Glutamatergic neuron (in vitro differentiated cells): ENCODE measurements at regions not wholly inside any gene's neighbourhood (a gene's known extent, or its start where the extent isn't known, plus 50 kb on each side); places are given as distances from the start of the nearest gene placed in this dataset.
"Not testable (repeated sequence)": the region's sequence is repeated elsewhere in the genome, so short reads cannot be mapped to it uniquely, and the experiment has no call there.

Experiments used
- DNase-seq: peaks from one replicate; pipeline ENCODE4 v3.0.0; 2022
- H3K27ac Mint-ChIP-seq: one replicate; pipeline ENCODE4 v1.8.0; 2020; ENCODE audit warnings: mild to moderate bottlenecking, mixed read lengths, inconsistent platforms; ENCODE audit not compliant: unreplicated experiment
- H3K27me3 Mint-ChIP-seq: one replicate; pipeline ENCODE4 v1.8.0; 2020; ENCODE audit warnings: mild to moderate bottlenecking, moderate library complexity, mixed read lengths, inconsistent platforms; ENCODE audit not compliant: unreplicated experiment
- H3K36me3 Mint-ChIP-seq: one replicate; pipeline ENCODE4 v1.8.0; 2020; ENCODE audit warnings: mild to moderate bottlenecking, mixed read lengths, inconsistent platforms; ENCODE audit not compliant: unreplicated experiment
- H3K4me1 Mint-ChIP-seq: one replicate; pipeline ENCODE4 v1.8.0; 2020; ENCODE audit warnings: mild to moderate bottlenecking, low read depth, mixed read lengths, inconsistent platforms; ENCODE audit not compliant: unreplicated experiment
- H3K4me3 Mint-ChIP-seq: one replicate; pipeline ENCODE4 v1.8.0; 2020; ENCODE audit warnings: mild to moderate bottlenecking, mixed read lengths, inconsistent platforms; ENCODE audit not compliant: unreplicated experiment
- H3K9me3 Mint-ChIP-seq: one replicate; pipeline ENCODE4 v1.8.0; 2020; ENCODE audit warnings: mild to moderate bottlenecking, moderate library complexity, mixed read lengths, inconsistent platforms; ENCODE audit not compliant: unreplicated experiment
- CTCF ChIP-seq: fragments of 200-600 bp; sonication (generic); IDR thresholded peaks from one replicate; pipeline ENCODE4 v1.5.0; 2021; ENCODE audit not compliant: partially characterized antibody, unreplicated experiment

- Mint-ChIP-seq H3K36me3 (no peaks in the 10 kb centered on the region), H3K27ac (no peak overlapping the region)
These were observed 311.0 kb downstream of the NOVA1 start for GRCh38 chr14:26286913-26287205.

GRCh38 chr14:26286081-26286912 lies 311.5 kb downstream of the NOVA1 start:
- no peaks in the 10 kb centered on the region for H3K36me3 Mint-ChIP-seq
- no peak for TF ChIP-seq CTCF
- no peaks in the 10 kb centered on the region for H3K4me1 Mint-ChIP-seq
- no peak overlapping the region for H3K4me3 Mint-ChIP-seq
- no peak for DNase-seq
- no peaks in the 10 kb centered on the region for H3K9me3 Mint-ChIP-seq
- H3K27me3 Mint-ChIP-seq = no peaks in the 10 kb centered on the region
- H3K27ac Mint-ChIP-seq = no peak overlapping the region

More at GRCh38 chr14:26286913-26287205, 311.0 kb downstream of the NOVA1 start:
- Mint-ChIP-seq H3K4me1 (no peaks in the 10 kb centered on the region), H3K4me3 (no peak overlapping the region), H3K27me3 (no peaks in the 10 kb centered on the region), H3K9me3 (no peaks in the 10 kb centered on the region)
- DNase-seq = no peak
- TF ChIP-seq CTCF = no peak

- H3K4me1 Mint-ChIP-seq = no peaks in the 10 kb centered on the region
- H3K36me3 Mint-ChIP-seq = peaks cover 4% of the 10 kb centered on the region
- H3K4me3 Mint-ChIP-seq = no peak overlapping the region
- no peaks in the 10 kb centered on the region for H3K9me3 Mint-ChIP-seq
- no peak for TF ChIP-seq CTCF
- H3K27ac Mint-ChIP-seq = no peak overlapping the region
- no peaks in the 10 kb centered on the region for H3K27me3 Mint-ChIP-seq
- no peak for DNase-seq
These were observed 315.3 kb downstream of the NOVA1 start for GRCh38 chr14:26282578-26282977.

GRCh38 chr14:26282011-26282410 lies 315.8 kb downstream of the NOVA1 start:
- H3K4me1 Mint-ChIP-seq, DNase-seq, H3K36me3 Mint-ChIP-seq, H3K27ac Mint-ChIP-seq, H3K27me3 Mint-ChIP-seq, H3K9me3 Mint-ChIP-seq, H3K4me3 Mint-ChIP-seq: not testable (repeated sequence)

GRCh38 chr14:26281280-26281998 lies 316.4 kb downstream of the NOVA1 start:
- Mint-ChIP-seq H3K27ac (no peak overlapping the region), H3K4me1 (no peaks in the 10 kb centered on the region), H3K27me3 (no peaks in the 10 kb centered on the region), H3K4me3 (no peak overlapping the region), H3K36me3 (peaks cover 4% of the 10 kb centered on the region), H3K9me3 (no peaks in the 10 kb centered on the region)
- no peak for DNase-seq
- TF ChIP-seq CTCF = no peak
